A549 (cell line): ENCODE measurements at regions not wholly inside any gene's neighbourhood (a gene's known extent, or its start where the extent isn't known, plus 50 kb on each side); places are given as distances from the start of the nearest gene placed in this dataset.

ENCODE experiments used
- ATAC-seq, 2 experiments: fragments of 200-7000 bp in 1 of 2; fragments of >200 bp in 1 of 2; cut with Nextera tagmentation in 1 of 2; cut with Tn5 transposase in 1 of 2; 3 replicates each; pipeline versions ENCODE4 v1.8.0 to v1.9.1; 2018 to 2020; ENCODE audit warnings: mild to moderate bottlenecking in 1 of 2, moderate library complexity in 1 of 2
- CTCF ChIA-PET: fragments of 300-600 bp; sonication (Branson Sonifier 250); formaldehyde crosslinking; extraction: SDS; loops from one replicate; lab custom pipeline; 2021; ENCODE audit warnings: antibody characterized with exemption, inconsistent platforms; lab: Yijun Ruan, JAX
- POLR2A ChIA-PET: fragments of 350-600 bp; formaldehyde crosslinking; extraction: SDS; loops from one replicate; lab custom pipeline; 2021; ENCODE audit warnings: antibody characterized with exemption, inconsistent platforms; lab: Yijun Ruan, JAX
- DNase-seq, 2 experiments: peaks; one replicate each; pipeline versions ENCODE4 v3.0.0 to v3.0.0-alpha.2; 2011 to 2016; ENCODE audit warnings: low read depth in 1 of 2, low spot score in 1 of 2
- FAIRE-seq: peaks from 2 replicates; lab custom pipeline; 2011; peaks lifted over from hg19 to GRCh38; lab: Jason Lieb, UNC
- H3K27ac ChIP-seq, 2 experiments: fragments of >200 bp; sonication (Bioruptor Twin); formaldehyde crosslinking; 3 replicates each; pipeline ENCODE4 v1.5.1; 2016 to 2017
- H3K4me1 ChIP-seq: fragments of >200 bp; sonication (Bioruptor Twin); formaldehyde crosslinking; 3 replicates; pipeline ENCODE4 v1.6.1; 2016
- H3K4me2 ChIP-seq: fragments of >200 bp; sonication (Bioruptor Twin); formaldehyde crosslinking; 3 replicates; pipeline ENCODE4 v1.6.1; 2016
- H3K4me3 ChIP-seq: fragments of >200 bp; sonication (Bioruptor Twin); formaldehyde crosslinking; 3 replicates; pipeline ENCODE4 v1.5.1; 2016
- H3K9me3 ChIP-seq: fragments of >200 bp; sonication (Bioruptor Twin); formaldehyde crosslinking; 3 replicates; pipeline ENCODE4 v1.6.1; 2016
- BHLHE40 ChIP-seq: IDR thresholded peaks from 2 replicates; pipeline ENCODE4 v1.6.1; 2012; ENCODE audit warnings: low read depth, low read length, inconsistent platforms
- CBX2 ChIP-seq: fragments of 200-600 bp; sonication (generic); IDR thresholded peaks from 2 replicates; pipeline ENCODE4 v1.6.1; 2016; ENCODE audit warnings: low read depth, mild to moderate bottlenecking, borderline replicate concordance
- CBX8 ChIP-seq: fragments of 200-600 bp; sonication (generic); IDR thresholded peaks from 2 replicates; pipeline ENCODE4 v1.6.1; 2016
- CEBPB ChIP-seq, 2 experiments: fragments of >200 bp in 1 of 2; sonication (Bioruptor Twin) in 1 of 2; formaldehyde crosslinking in 1 of 2; IDR thresholded peaks; 2 replicates each; pipeline ENCODE4 v1.6.1; 2012 to 2016
- CHD4 ChIP-seq: fragments of 200-600 bp; sonication (generic); IDR thresholded peaks from 2 replicates; pipeline ENCODE4 v1.6.1; 2016; ENCODE audit warnings: antibody characterized with exemption, mild to moderate bottlenecking, borderline replicate concordance
- EHMT2 ChIP-seq: fragments of 200-600 bp; sonication (generic); IDR thresholded peaks from 2 replicates; pipeline ENCODE4 v1.6.1; 2016; ENCODE audit warnings: antibody characterized with exemption, low read depth, mild to moderate bottlenecking, moderate library complexity
- EP300 ChIP-seq, 2 experiments: fragments of >200 bp; sonication (Bioruptor Twin); formaldehyde crosslinking; IDR thresholded peaks; 2 replicates in 1 of 2; 3 replicates in 1 of 2; pipeline ENCODE4 v1.6.1; 2016 to 2017
- FOSL2 ChIP-seq, 2 experiments: fragments of 450-650 bp in 1 of 2; fragments of >200 bp in 1 of 2; sonication (Bioruptor Twin) in 1 of 2; formaldehyde crosslinking; IDR thresholded peaks; 2 replicates each; pipeline versions ENCODE4 v1.5.0 to v1.6.1; 2016 to 2020; ENCODE audit warnings: mild to moderate bottlenecking in 1 of 2, moderate library complexity in 1 of 2
- FOXS1 ChIP-seq: fragments of 250-450 bp; sonication (Bioruptor Pico); IDR thresholded peaks from 2 replicates; pipeline ENCODE4 v1.5.0; 2020; ENCODE audit warnings: mild to moderate bottlenecking, moderate library complexity
- GATA3 ChIP-seq: IDR thresholded peaks from 2 replicates; pipeline ENCODE4 v1.6.1; 2012; ENCODE audit warnings: borderline replicate concordance
- HOXB5 ChIP-seq: fragments of 250-450 bp; sonication (Bioruptor Pico); IDR thresholded peaks from 2 replicates; pipeline ENCODE4 v1.5.0; 2020; ENCODE audit warnings: mild to moderate bottlenecking, moderate library complexity
- JUN ChIP-seq, 2 experiments: fragments of >200 bp; sonication (Bioruptor Twin); formaldehyde crosslinking; IDR thresholded peaks; 2 replicates in 1 of 2; 3 replicates in 1 of 2; pipeline ENCODE4 v1.6.1; 2016 to 2017
- MAZ ChIP-seq: fragments of 150-350 bp; IDR thresholded peaks from 2 replicates; pipeline ENCODE4 v1.6.1; 2014; ENCODE audit warnings: antibody characterized with exemption, low read depth, low read length, borderline replicate concordance
- NPAS2 ChIP-seq: fragments of 250-450 bp; sonication (Bioruptor Pico); IDR thresholded peaks from 2 replicates; pipeline ENCODE4 v1.8.0; 2022; ENCODE audit warnings: mild to moderate bottlenecking, moderate library complexity, borderline replicate concordance
- NR3C1 ChIP-seq: fragments of >200 bp; sonication (Bioruptor Twin); formaldehyde crosslinking; IDR thresholded peaks from 3 replicates; pipeline ENCODE4 v1.6.1; 2017
- RAD21 ChIP-seq, 2 experiments: fragments of >200 bp in 1 of 2; sonication (Bioruptor Twin) in 1 of 2; formaldehyde crosslinking in 1 of 2; IDR thresholded peaks in 1 of 2; conservative IDR thresholded peaks in 1 of 2; 2 replicates in 1 of 2; 3 replicates in 1 of 2; pipeline ENCODE4 v1.6.1; 2012 to 2018; ENCODE audit warnings: inconsistent platforms in 1 of 2
- RARB ChIP-seq: fragments of 250-450 bp; sonication (Bioruptor Pico); IDR thresholded peaks from 2 replicates; pipeline ENCODE4 v1.8.0; 2021; ENCODE audit warnings: mild to moderate bottlenecking, moderate library complexity
- RNF2 ChIP-seq: fragments of 200-600 bp; sonication (generic); IDR thresholded peaks from 2 replicates; pipeline ENCODE4 v1.6.1; 2016; ENCODE audit warnings: low read depth, mild to moderate bottlenecking, antibody characterized with exemption, moderate library complexity, borderline replicate concordance
- SREBF2 ChIP-seq: fragments of 450-650 bp; IDR thresholded peaks from 2 replicates; pipeline ENCODE4 v1.6.1; 2014; ENCODE audit warnings: mild to moderate bottlenecking, moderate library complexity
- TFCP2L1 ChIP-seq: fragments of 250-450 bp; sonication (Bioruptor Pico); IDR thresholded peaks from 2 replicates; pipeline ENCODE4 v1.5.0; 2021; ENCODE audit warnings: mild to moderate bottlenecking
- TP53 ChIP-seq: fragments of 250-450 bp; sonication (Bioruptor Pico); IDR thresholded peaks from 2 replicates; pipeline ENCODE4 v1.5.0; 2021; ENCODE audit warnings: mild to moderate bottlenecking, moderate library complexity
- ZFP36 ChIP-seq: fragments of 450-650 bp; IDR thresholded peaks from 2 replicates; pipeline ENCODE4 v1.6.1; 2014; ENCODE audit warnings: borderline replicate concordance; ENCODE audit not compliant: partially characterized antibody
- ZNF302 ChIP-seq: fragments of 250-450 bp; sonication (Bioruptor Pico); IDR thresholded peaks from 2 replicates; pipeline ENCODE4 v1.9.0; 2021; ENCODE audit warnings: inconsistent platforms, mild to moderate bottlenecking, moderate library complexity
- ZSCAN20 ChIP-seq: fragments of 250-450 bp; sonication (Bioruptor Pico); IDR thresholded peaks from 2 replicates; pipeline ENCODE4 v1.8.0; 2022; ENCODE audit warnings: mild to moderate bottlenecking, moderate library complexity
- WGBS: methylation state at CpG from one replicate; pipeline ENCODE4 v1.1.6; 2017; ENCODE audit errors: missing lambda C conversion rate; 5-methylcytosine and 5-hydroxymethylcytosine counted together
- TF ChIP-seq, protein P1 (sequence below): fragments of >200 bp; sonication (Bioruptor Twin); formaldehyde crosslinking; IDR thresholded peaks from 3 replicates; pipeline ENCODE4 v1.6.1; 2016

DNA sequence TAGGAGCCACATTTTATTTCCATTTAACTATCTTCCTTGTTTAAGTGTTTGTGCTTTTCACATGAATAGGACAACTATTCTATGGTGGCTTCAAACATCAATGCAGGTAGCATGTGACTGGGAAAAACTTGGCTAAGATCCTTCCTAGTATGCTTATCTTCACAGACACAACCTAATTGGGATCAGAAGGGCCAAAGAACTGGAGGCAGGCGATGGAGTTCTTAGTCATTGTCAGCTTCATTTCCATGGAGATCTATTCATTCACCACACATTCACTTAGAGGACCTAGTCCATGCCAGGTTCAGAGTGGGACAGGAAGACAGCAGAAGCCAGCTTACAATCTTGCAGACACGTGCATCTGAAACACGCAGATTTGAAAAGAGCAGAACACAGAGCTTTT is 277.5 kb upstream of the PPP2R3A start:
- no peak overlapping the region for H3K4me3 ChIP-seq
- 8% methylated on average over 3 of the region's 3 CpGs for WGBS
- POLR2A ChIA-PET: no interaction called here
- TF ChIP-seq CBX2 (no peak), RNF2 (no peak), CEBPB (IDR thresholded peaks at IDR 0.05) (no peak), RAD21 (conservative IDR thresholded peaks at IDR 0.05 in 1 of 2, IDR thresholded peaks at IDR 0.05 in 1 of 2) (no peak), ZNF302 (CRISPR knock-in tag) (no peak), NPAS2 (CRISPR knock-in tag) (no peak), EP300 (IDR thresholded peaks at IDR 0.05) (no peak), TP53 (no peak), SREBF2 (no peak), BHLHE40 (no peak), ZSCAN20 (no peak), ZFP36 (no peak), RARB (no peak), CHD4 (no peak), HOXB5 (no peak), EHMT2 (no peak)
- TF ChIP-seq, protein P1, sequence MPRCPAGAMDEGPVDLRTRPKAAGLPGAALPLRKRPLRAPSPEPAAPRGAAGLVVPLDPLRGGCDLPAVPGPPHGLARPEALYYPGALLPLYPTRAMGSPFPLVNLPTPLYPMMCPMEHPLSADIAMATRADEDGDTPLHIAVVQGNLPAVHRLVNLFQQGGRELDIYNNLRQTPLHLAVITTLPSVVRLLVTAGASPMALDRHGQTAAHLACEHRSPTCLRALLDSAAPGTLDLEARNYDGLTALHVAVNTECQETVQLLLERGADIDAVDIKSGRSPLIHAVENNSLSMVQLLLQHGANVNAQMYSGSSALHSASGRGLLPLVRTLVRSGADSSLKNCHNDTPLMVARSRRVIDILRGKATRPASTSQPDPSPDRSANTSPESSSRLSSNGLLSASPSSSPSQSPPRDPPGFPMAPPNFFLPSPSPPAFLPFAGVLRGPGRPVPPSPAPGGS: no peak
- TF ChIP-seq, all 56 proteins: peak for 0
- no peaks in the 10 kb centered on the region for H3K4me1 ChIP-seq
- no peak for DNase-seq
- H3K9me3 ChIP-seq: no peaks in the 10 kb centered on the region
- no peak overlapping the region for H3K27ac ChIP-seq
- H3K4me2 ChIP-seq: no peak overlapping the region
- no peak for FAIRE-seq
- no peak for ATAC-seq
- CTCF ChIA-PET: no interaction called here

DNA sequence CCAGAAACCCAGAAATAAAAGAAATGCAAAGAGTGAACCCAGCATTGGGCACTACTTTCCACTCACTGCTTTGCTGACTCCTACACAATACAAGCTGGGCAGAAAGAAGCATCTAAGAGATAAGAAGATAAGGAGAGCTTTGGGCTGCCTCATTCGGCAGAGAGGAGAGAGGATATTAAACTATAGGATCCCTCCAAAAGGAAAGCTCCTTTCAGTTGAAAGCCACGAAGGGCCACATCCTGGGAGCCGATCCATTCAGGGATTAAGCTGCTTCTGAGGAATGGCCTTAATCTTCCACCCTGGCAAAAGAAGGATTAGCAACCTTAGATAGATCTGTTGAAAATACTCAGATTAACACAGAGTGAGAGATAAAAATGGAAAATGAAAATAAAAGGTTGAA is 274.9 kb upstream of the PPP2R3A start:
- no peak overlapping the region for H3K4me3 ChIP-seq
- DNase-seq (no peak), FAIRE-seq (no peak), ATAC-seq (no peak)
- WGBS: 28% methylated on average over 3 of the region's 3 CpGs
- ChIA-PET POLR2A (no interaction called here), CTCF (no interaction called here)
- TF ChIP-seq NR3C1 (no peak), TFCP2L1 (CRISPR knock-in tag) (no peak), FOSL2 (IDR thresholded peaks at IDR 0.05) (no peak), FOSL2 (CRISPR knock-in tag; IDR thresholded peaks at IDR 0.05) (no peak), FOXS1 (CRISPR knock-in tag) (no peak), JUN (IDR thresholded peaks at IDR 0.05) (no peak), MAZ (no peak), ZSCAN20 (no peak), GATA3 (no peak)
- no peaks in the 10 kb centered on the region for H3K4me1 ChIP-seq
- no peak overlapping the region for H3K4me2 ChIP-seq
- no peak overlapping the region for H3K27ac ChIP-seq
- no peaks in the 10 kb centered on the region for H3K9me3 ChIP-seq

DNA sequence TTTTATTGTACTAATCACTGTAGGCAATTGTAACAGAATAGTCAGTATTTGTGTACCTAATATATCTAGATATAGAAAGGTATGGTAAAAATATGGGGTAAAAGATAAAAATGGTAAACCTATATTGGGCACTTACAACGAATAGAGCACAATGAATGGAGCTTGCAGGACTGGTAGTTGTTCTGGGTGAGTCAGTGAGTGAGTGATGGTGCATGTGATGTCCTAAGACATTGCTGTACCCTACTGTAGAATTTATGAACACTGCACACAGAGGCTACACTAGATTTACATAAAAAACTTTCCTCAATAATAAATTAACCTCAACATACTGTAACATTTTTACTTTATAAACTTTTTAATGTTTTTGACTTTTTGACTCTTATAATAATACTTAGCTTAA is 274.3 kb upstream of the PPP2R3A start:
- Histone ChIP-seq H3K4me1 (no peaks in the 10 kb centered on the region), H3K4me2 (no peak overlapping the region), H3K9me3 (no peaks in the 10 kb centered on the region), H3K4me3 (no peak overlapping the region), H3K27ac (no peak overlapping the region)
- POLR2A ChIA-PET: no interaction called here
- no peak for ATAC-seq
- TF ChIP-seq HOXB5: no peak
- TF ChIP-seq CBX8: no peak
- TF ChIP-seq ZSCAN20: no peak
- TF ChIP-seq CEBPB (IDR thresholded peaks at IDR 0.05): no peak
- TF ChIP-seq FOSL2 (IDR thresholded peaks at IDR 0.05): no peak
- TF ChIP-seq FOSL2 (CRISPR knock-in tag; IDR thresholded peaks at IDR 0.05): no peak
- FAIRE-seq: no peak
- WGBS: 0% methylated on average over 1 of the region's 1 CpG
- no peak for DNase-seq
- CTCF ChIA-PET: no interaction called here
